GM20000 (cell line): ENCODE measurements at regions not wholly inside any gene's neighbourhood (a gene's known extent, or its start where the extent isn't known, plus 50 kb on each side); places are given as distances from the start of the nearest gene placed in this dataset.

ENCODE experiments used
- DNase-seq: peaks from one replicate; pipeline ENCODE4 v3.0.0; 2012; ENCODE audit warnings: low spot score
- CTCF ChIP-seq: IDR thresholded peaks from 2 replicates; pipeline ENCODE4 v1.5.1; 2012; ENCODE audit warnings: mild to moderate bottlenecking, control low read depth; ENCODE audit errors: extremely low read depth, missing control alignments

- DNase-seq, result no peak
- no peak for TF ChIP-seq CTCF
These were observed 232.9 kb upstream of the NR4A3 start for GRCh38 chr9:99588747-99589146.

- no peak for TF ChIP-seq CTCF
- no peak for DNase-seq
These were observed 231.3 kb upstream of the NR4A3 start for GRCh38 chr9:99590410-99590809.

- no peak for TF ChIP-seq CTCF
- DNase-seq, result no peak
These were observed 230.8 kb upstream of the NR4A3 start for GRCh38 chr9:99590840-99591239.

GRCh38 chr9:99591770-99592169 is 229.9 kb upstream of the NR4A3 start:
- DNase-seq, result no peak
- no peak for TF ChIP-seq CTCF

- DNase-seq, result no peak
- no peak for TF ChIP-seq CTCF
These were observed 228.7 kb upstream of the NR4A3 start for GRCh38 chr9:99592834-99593574.

- TF ChIP-seq CTCF, result no peak
- DNase-seq, result no peak
These were observed 228.1 kb upstream of the NR4A3 start for GRCh38 chr9:99593610-99594009.

GRCh38 chr9:99594056-99594780 is 227.5 kb upstream of the NR4A3 start:
- no peak for TF ChIP-seq CTCF
- DNase-seq, result no peak
